ENCODE measurements at regions not wholly inside any gene's neighbourhood (a gene's known extent, or its start where the extent isn't known, plus 50 kb on each side); places are given as distances from the start of the nearest gene placed in this dataset.

- DNase-seq (ENCODE audit: low read depth), result no peak
- TF ChIP-seq, protein P1, sequence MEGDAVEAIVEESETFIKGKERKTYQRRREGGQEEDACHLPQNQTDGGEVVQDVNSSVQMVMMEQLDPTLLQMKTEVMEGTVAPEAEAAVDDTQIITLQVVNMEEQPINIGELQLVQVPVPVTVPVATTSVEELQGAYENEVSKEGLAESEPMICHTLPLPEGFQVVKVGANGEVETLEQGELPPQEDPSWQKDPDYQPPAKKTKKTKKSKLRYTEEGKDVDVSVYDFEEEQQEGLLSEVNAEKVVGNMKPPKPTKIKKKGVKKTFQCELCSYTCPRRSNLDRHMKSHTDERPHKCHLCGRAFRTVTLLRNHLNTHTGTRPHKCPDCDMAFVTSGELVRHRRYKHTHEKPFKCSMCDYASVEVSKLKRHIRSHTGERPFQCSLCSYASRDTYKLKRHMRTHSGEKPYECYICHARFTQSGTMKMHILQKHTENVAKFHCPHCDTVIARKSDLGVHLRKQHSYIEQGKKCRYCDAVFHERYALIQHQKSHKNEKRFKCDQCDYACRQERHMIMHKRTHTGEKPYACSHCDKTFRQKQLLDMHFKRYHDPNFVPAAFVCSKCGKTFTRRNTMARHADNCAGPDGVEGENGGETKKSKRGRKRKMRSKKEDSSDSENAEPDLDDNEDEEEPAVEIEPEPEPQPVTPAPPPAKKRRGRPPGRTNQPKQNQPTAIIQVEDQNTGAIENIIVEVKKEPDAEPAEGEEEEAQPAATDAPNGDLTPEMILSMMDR (IDR thresholded peaks at IDR 0.05; ENCODE audit: control insufficient read depth, insufficient read depth, low read depth, low read length, missing control alignments), result no peak
- no peak overlapping the region for H3K4me3 ChIP-seq (ENCODE audit: control insufficient read depth, low read depth, low read length)
Measured at GRCh38 chr15:94731286-94731685, 499.9 kb downstream of the MCTP2 start.

- TF ChIP-seq, protein P1 (IDR thresholded peaks at IDR 0.05; ENCODE audit: control insufficient read depth, insufficient read depth, low read depth, low read length, missing control alignments), result no peak
- no peak overlapping the region for H3K4me3 ChIP-seq (ENCODE audit: control insufficient read depth, low read depth, low read length)
- no peak for DNase-seq (ENCODE audit: low read depth)
Measured at GRCh38 chr15:94734460-94734859, 503.1 kb downstream of the MCTP2 start.

- TF ChIP-seq, protein P1 (IDR thresholded peaks at IDR 0.05; ENCODE audit: control insufficient read depth, insufficient read depth, low read depth, low read length, missing control alignments), result no peak
- no peak overlapping the region for H3K4me3 ChIP-seq (ENCODE audit: control insufficient read depth, low read depth, low read length)
- DNase-seq (ENCODE audit: low read depth), result no peak
Measured at GRCh38 chr15:94736236-94736635, 504.9 kb downstream of the MCTP2 start.

- H3K4me3 ChIP-seq (ENCODE audit: control insufficient read depth, low read depth, low read length), result no peak overlapping the region
- DNase-seq (ENCODE audit: low read depth), result no peak
- TF ChIP-seq, protein P1 (IDR thresholded peaks at IDR 0.05; ENCODE audit: control insufficient read depth, insufficient read depth, low read depth, low read length, missing control alignments), result no peak
Measured at GRCh38 chr15:94739639-94740038, 508.3 kb downstream of the MCTP2 start.

DNA sequence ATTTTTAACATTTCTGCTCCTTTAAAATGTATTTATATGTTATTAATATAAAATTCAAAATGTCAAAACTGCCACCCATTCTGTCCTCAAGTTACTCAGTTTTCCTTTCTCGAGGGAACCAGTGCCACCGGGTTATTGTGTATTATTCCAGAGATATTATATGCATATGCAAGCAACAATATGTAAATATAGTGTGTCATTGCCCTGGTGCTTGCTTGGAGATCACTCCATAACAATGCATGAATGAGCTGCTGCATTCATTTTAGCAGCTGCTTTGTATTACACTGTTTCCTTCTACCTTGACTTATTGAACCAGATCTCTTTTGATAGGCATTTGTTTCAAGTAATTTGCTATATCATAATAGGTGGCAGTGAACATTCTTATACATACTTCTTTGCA lies 509.1 kb downstream of the MCTP2 start:
- TF ChIP-seq, protein P1 (IDR thresholded peaks at IDR 0.05; ENCODE audit: control insufficient read depth, insufficient read depth, low read depth, low read length, missing control alignments), result no peak
- no peak overlapping the region for H3K4me3 ChIP-seq (ENCODE audit: control insufficient read depth, low read depth, low read length)
- no peak for DNase-seq (ENCODE audit: low read depth)

- DNase-seq (ENCODE audit: low read depth), result no peak
Measured at GRCh38 chr15:94743668-94744067, 512.3 kb downstream of the MCTP2 start.

More at GRCh38 chr15:94743668-94744067, 512.3 kb downstream of the MCTP2 start:
- TF ChIP-seq, protein P1 (IDR thresholded peaks at IDR 0.05; ENCODE audit: control insufficient read depth, insufficient read depth, low read depth, low read length, missing control alignments), result no peak
- H3K4me3 ChIP-seq (ENCODE audit: control insufficient read depth, low read depth, low read length), result no peak overlapping the region

Data from AG09309 (cell line).